ENCODE measurements at regions not wholly inside any gene's neighbourhood (a gene's known extent, or its start where the extent isn't known, plus 50 kb on each side); places are given as distances from the start of the nearest gene placed in this dataset.

DNA sequence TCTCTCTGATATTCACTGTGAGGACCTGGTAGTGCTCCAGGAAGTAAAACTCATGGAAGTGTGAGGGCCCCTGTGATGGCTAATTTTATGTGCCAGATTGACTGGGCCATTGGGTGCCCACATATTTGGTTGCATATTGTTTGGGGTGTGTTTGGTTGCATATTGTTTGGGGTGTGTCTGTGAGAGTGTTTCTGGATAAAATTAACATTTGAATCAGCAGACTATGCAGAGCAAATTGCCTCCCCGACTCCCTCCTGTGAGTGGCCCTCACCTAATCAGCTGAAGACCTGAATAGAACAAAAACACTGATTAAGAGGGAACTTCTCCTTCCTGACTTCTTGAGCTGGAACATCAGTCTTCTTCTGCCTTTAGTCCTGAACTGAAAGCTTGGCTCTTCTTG, 173.3 kb upstream of the LINC00305 start:
- Histone ChIP-seq H3K36me3 (ENCODE audit: low read depth, low read length) (no peaks in the 10 kb centered on the region), H3F3A (ENCODE audit: low read length, unreplicated experiment) (no peaks in the 10 kb centered on the region), H3K27ac (ENCODE audit: low read length) (no peak overlapping the region), H3K4me1 (ENCODE audit: insufficient read depth, low read length) (no peaks in the 10 kb centered on the region), H2AFZ (ENCODE audit: low read length) (no peak overlapping the region), H4K20me1 (ENCODE audit: low read length) (no peaks in the 10 kb centered on the region), H3K4me2 (ENCODE audit: low read length) (no peak overlapping the region), H3K9ac (ENCODE audit: low read length) (no peak overlapping the region), H3K79me2 (ENCODE audit: low read length) (no peaks in the 10 kb centered on the region), H3K4me3 (ENCODE audit: low read length) (no peak overlapping the region), H3K9me2 (replicated peaks; ENCODE audit: low read length) (no peaks in the 10 kb centered on the region), H3K27me3 (ENCODE audit: low read length) (peaks cover 12% of the 10 kb centered on the region; the same call in 1 of the 2 replicates), H3K9me3 (ENCODE audit: low read length) (no peaks in the 10 kb centered on the region)
- ChIA-PET POLR2A (ENCODE audit: unreplicated experiment) (no interaction called here), CTCF (no interaction called here)
- no TSS peak for BruUV-seq (replicated peaks)
- intact Hi-C loops (cut with micrococcal nuclease): no loop called here
- ATAC-seq (no peak), DNase-seq (no peak)
- no peak for TF ChIP-seq EZH2 (IDR thresholded peaks at IDR 0.05; ENCODE audit: low read length, unreplicated experiment)
- TF ChIP-seq, protein P1, sequence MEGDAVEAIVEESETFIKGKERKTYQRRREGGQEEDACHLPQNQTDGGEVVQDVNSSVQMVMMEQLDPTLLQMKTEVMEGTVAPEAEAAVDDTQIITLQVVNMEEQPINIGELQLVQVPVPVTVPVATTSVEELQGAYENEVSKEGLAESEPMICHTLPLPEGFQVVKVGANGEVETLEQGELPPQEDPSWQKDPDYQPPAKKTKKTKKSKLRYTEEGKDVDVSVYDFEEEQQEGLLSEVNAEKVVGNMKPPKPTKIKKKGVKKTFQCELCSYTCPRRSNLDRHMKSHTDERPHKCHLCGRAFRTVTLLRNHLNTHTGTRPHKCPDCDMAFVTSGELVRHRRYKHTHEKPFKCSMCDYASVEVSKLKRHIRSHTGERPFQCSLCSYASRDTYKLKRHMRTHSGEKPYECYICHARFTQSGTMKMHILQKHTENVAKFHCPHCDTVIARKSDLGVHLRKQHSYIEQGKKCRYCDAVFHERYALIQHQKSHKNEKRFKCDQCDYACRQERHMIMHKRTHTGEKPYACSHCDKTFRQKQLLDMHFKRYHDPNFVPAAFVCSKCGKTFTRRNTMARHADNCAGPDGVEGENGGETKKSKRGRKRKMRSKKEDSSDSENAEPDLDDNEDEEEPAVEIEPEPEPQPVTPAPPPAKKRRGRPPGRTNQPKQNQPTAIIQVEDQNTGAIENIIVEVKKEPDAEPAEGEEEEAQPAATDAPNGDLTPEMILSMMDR (conservative IDR thresholded peaks at IDR 0.05; ENCODE audit: low read depth, low read length): no peak
- no peak for TF ChIP-seq EZH2phosphoT487 (IDR thresholded peaks at IDR 0.05; ENCODE audit: borderline replicate concordance, low read length)

DNA sequence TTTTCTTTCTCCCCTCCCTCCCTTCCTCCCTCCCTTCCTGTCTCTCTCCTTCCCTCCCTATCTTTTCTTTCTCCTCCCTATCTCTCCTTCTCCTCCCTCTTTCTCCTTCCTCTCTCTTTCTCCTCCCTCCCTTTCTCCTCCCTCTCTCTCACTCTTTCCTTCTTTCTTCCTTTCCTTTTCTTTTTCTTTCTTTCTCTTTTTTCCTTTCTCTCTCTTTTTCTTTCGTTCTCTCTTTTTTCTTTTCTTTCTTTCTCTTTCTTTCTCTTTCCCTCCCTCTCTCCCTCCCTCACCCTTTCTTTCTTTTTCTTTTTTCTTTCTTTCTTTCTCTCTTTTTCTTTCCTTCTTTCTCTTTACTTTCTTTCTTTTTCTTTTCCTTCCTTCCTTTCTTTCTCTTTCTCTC, 169.7 kb upstream of the LINC00305 start:
- Histone ChIP-seq H3K9me3 (ENCODE audit: low read length) (no peaks in the 10 kb centered on the region), H3K36me3 (ENCODE audit: low read depth, low read length) (no peaks in the 10 kb centered on the region), H3K9ac (ENCODE audit: low read length) (no peak overlapping the region), H3K27me3 (ENCODE audit: low read length) (peaks cover 23% of the 10 kb centered on the region; the same call in 1 of the 2 replicates), H2AFZ (ENCODE audit: low read length) (no peak overlapping the region), H3K4me3 (ENCODE audit: low read length) (no peak overlapping the region), H4K20me1 (ENCODE audit: low read length) (no peaks in the 10 kb centered on the region), H3K4me1 (ENCODE audit: insufficient read depth, low read length) (no peaks in the 10 kb centered on the region), H3F3A (ENCODE audit: low read length, unreplicated experiment) (no peaks in the 10 kb centered on the region), H3K79me2 (ENCODE audit: low read length) (no peaks in the 10 kb centered on the region), H3K4me2 (ENCODE audit: low read length) (no peak overlapping the region), H3K27ac (ENCODE audit: low read length) (no peak overlapping the region), H3K9me2 (replicated peaks; ENCODE audit: low read length) (no peaks in the 10 kb centered on the region)
- CTCF ChIA-PET: no interaction called here
- DNase-seq (no peak), ATAC-seq (no peak)
- BruUV-seq (replicated peaks): no TSS peak
- TF ChIP-seq EZH2phosphoT487 (IDR thresholded peaks at IDR 0.05; ENCODE audit: borderline replicate concordance, low read length) (no peak), EZH2 (IDR thresholded peaks at IDR 0.05; ENCODE audit: low read length, unreplicated experiment) (no peak)
- TF ChIP-seq, protein P1 (conservative IDR thresholded peaks at IDR 0.05; ENCODE audit: low read depth, low read length): no peak
- intact Hi-C loops (cut with micrococcal nuclease): no loop called here
- POLR2A ChIA-PET (ENCODE audit: unreplicated experiment): no interaction called here

DNA sequence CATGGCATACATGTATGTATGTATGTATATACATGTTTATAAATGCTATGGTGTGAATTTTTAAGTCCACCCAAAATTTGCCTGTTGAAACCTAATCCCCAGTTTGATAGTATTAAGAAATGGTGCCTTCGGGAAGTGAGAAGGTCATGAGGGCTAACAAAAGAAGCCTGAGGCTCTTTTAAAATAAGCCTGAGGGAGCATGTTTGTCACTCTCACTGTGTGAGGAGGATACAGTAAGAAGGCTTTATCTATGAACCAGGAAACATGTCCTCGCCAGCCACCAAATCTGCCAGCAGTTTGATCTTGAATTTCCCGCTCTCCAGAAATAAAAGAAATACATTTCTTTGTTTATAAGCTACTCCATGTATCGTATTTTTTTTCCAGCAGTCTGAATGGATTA, 163.0 kb upstream of the LINC00305 start:
- ATAC-seq (no peak), DNase-seq (no peak)
- Histone ChIP-seq H3K4me2 (ENCODE audit: low read length) (no peak overlapping the region), H3K27ac (ENCODE audit: low read length) (no peak overlapping the region), H3F3A (ENCODE audit: low read length, unreplicated experiment) (no peaks in the 10 kb centered on the region), H3K9me3 (ENCODE audit: low read length) (no peaks in the 10 kb centered on the region), H4K20me1 (ENCODE audit: low read length) (no peaks in the 10 kb centered on the region), H3K4me3 (ENCODE audit: low read length) (no peak overlapping the region), H3K27me3 (ENCODE audit: low read length) (peaks cover 29% of the 10 kb centered on the region), H3K9ac (ENCODE audit: low read length) (no peak overlapping the region), H2AFZ (ENCODE audit: low read length) (no peak overlapping the region), H3K36me3 (ENCODE audit: low read depth, low read length) (no peaks in the 10 kb centered on the region), H3K79me2 (ENCODE audit: low read length) (no peaks in the 10 kb centered on the region), H3K9me2 (replicated peaks; ENCODE audit: low read length) (no peaks in the 10 kb centered on the region), H3K4me1 (ENCODE audit: insufficient read depth, low read length) (no peaks in the 10 kb centered on the region)
- intact Hi-C loops (cut with micrococcal nuclease): no loop called here
- TF ChIP-seq EZH2phosphoT487 (IDR thresholded peaks at IDR 0.05; ENCODE audit: borderline replicate concordance, low read length): no peak
- no peak for TF ChIP-seq EZH2 (IDR thresholded peaks at IDR 0.05; ENCODE audit: low read length, unreplicated experiment)
- TF ChIP-seq, protein P1 (conservative IDR thresholded peaks at IDR 0.05; ENCODE audit: low read depth, low read length): no peak
- no TSS peak for BruUV-seq (replicated peaks)
- POLR2A ChIA-PET (ENCODE audit: unreplicated experiment): no interaction called here
- CTCF ChIA-PET: no interaction called here

All from PC-3 (cell line).